ENCODE measurements at regions not wholly inside any gene's neighbourhood (a gene's known extent, or its start where the extent isn't known, plus 50 kb on each side); places are given as distances from the start of the nearest gene placed in this dataset.
A peak's percentile ranks its signal among the peaks of the same experiment; 100 is the strongest.

DNA sequence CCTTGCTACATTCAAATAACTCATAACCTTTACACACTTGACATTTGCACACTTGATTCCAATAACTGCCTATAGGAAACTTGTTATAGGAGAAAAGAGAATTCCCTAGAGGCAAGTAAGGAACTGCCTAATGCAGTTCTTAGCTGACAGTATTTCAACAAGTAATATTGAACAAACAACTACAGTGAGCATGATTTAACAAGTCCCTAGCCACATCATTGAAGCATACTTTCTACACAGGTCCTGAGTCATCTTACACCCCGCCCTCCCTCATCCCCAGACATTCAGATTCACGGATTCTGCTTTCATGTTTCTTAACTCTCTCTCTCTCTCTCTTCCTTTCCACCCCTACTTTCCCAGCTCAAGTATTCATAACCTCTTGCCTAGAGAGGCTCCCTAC, 153.5 kb downstream of the LSM5 start:
- no peak for DNase-seq

DNA sequence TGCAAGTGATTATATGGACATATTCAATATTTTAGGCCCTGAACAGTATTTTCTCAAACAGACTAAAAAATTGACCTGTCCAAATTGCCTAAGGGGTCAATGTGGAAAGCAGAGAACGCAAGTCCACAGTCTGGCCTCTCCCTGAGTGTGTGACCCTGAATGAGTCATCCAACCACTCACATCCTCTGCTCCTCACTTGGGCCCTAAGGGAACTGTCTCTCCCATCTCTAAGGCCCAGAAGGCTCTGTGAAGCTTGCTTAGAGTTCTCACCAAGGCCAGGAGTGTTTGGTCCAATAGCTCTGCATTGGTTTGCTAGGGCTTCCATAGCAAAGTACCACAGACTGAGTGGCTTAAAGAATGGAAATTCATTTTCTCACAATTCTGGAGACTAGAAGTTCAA, 155.1 kb downstream of the LSM5 start:
- DNase-seq: no peak

DNA sequence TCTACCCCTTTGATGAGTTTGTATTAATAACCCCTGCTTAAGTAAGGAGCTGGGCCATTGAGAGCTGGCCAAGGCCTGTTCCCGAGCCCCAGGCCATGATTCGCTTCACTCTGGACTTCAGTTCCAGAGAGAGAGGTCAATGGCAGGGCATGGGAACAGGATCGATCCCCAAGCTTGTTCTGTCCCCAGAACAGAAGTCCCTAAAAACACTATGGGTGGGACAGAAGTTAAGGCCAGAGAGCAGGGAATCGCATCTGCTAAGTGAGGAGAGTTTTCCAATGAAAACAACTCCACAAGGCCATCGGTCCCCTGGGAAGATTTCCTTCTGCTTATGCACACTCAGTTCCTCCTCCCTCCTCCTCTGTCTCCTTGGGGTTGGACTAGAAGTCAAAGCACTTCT, 159.6 kb downstream of the LSM5 start:
- DNase-seq: no peak

DNA sequence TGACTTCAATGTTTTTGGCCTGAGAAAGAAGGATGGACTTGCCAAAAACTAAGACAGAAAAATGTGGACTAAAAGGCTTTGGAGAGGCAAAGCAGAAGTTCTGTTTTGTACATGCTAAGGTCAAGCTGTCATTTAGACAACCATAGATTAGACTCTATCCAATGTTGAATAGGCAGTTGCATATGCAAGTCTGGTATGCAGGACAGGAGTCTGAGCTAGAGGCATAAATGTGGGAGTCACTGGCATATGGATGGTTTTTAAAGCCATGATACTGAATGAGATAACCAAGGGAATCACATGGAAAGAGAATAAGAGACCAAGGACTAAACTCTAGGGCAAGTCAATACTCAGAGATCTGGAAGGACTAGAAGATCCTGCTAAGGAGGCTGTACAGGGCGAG, 164.1 kb downstream of the LSM5 start:
- no peak for DNase-seq

DNA sequence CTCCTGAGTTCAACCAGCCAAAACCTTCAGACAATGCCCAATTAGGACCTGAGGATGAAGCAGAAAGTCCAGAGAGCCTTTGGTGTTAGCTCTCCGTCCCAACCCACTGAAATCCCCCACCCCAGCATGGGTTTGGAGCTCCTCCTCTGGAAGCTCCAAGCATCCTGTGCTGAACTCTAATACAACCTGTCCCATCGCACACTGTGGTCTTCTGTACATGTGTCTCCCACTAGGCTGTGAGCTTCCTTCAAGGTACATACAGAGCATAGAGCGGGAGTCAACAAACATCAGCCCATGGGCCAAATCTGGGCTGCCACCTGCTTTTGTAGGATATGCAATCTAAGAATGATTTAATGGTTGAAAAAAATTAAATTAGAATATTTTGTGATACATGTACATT, 166.5 kb downstream of the LSM5 start:
- DNase-seq: no peak

DNA sequence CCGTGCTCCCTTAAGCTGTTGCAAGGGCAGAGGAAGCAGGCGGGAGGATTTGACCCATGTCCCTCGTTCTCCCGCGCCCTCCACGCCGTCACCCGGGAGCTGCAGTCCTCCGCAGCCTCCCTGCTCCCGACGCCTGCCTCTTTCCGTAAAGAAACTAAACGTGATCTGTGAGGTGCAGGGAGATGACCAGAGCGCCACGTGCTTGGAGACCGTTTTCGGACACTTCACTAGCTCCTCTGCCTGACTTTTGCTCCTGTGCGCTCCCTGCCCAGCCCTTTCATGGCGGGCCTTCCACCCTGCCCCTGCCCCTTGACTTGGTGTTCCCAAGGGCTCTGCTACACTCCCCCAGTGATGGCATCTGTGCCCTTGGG, 171.2 kb downstream of the LSM5 start:
- no peak for DNase-seq

DNA sequence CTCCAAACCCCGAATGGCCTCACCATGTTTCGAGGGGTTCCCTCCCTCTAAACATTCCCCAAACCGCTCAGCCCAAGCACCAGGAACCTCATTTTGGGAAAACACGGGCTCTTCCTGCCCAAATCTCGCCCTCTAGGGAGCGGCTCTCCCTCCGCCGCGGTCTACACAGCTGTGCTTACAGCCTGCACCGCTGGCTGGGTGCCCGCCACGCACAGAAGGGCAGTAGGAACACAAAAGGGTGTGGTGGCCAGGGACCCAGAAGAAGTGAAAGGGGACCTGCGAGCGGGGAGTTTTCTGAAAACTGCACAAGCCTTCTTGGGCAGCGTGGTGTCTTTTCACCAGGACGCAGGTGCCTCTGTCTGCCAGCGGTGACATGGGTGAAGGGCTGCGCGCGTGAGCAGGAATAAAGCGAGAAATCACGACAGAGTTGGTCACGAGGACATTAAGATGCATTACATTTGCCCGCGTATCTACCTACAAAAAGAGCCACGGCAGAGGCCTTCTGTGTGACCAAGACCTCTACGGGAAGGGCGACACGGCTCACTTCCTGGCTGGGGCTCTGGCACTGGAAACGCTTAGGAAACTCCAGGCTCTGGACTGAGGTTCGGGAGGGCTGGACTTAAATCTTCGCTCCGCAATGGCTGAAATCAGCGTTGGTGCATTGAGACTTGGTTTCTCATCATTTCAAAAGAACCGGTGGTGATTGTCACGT, 171.7 kb downstream of the LSM5 start:
- DNase-seq: no peak

DNA sequence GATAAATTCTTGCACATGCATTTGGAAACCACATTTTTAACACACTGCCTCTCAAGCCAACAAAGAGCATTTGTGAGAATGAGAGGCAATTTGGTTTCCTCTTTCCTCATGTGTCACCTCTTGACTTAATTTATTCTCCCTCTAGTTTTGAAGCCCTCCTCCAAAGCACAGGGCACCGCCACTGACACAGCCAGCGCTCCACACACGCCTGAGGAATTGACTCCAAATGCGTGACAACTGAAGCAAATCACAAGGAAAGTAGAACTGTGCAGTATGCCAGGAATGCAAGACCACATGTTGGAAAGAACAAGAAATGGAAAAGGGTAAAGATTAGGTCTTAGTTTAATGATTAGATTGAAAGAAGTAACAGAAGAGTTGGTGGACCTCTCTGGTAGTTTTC, 173.3 kb downstream of the LSM5 start:
- DNase-seq: no peak

DNA sequence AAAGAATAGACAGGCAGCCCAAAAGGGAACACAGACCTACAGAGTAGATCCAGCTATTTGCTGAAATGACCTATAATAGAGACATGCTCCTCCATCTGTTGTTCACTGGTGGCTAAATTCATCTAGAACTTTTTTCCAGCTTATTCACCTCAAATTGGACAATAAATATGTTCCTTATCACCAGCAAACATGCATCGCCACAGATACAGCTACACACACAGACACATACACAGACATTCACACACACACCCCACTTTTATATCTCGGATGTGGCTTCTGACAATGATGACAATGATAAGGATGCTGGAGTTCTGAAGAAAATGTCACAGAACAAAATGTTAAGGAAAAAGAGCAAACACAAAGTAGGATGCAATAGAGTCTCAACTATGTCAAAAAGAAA, 175.4 kb downstream of the LSM5 start:
- DNase-seq: no peak

DNA sequence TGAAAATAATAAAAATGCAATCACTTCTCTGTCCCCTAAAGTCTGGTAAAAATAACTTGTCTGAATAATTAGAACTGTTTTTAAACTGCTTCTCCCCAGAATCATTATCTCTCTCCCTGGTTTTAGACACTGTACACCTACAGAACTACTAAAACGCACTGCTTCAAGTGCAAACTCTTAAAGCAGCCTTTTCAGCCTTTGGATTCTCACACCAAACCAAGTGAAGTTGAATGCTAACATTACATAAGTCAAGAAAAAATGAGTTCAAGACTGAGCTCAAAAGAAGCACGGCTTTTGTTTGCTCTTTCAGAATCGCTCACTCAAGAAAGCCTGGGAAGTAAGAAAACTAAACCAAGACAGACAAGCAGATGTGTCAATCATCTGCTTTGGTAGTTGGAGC, 188.8 kb downstream of the LSM5 start:
- no peak for DNase-seq

DNA sequence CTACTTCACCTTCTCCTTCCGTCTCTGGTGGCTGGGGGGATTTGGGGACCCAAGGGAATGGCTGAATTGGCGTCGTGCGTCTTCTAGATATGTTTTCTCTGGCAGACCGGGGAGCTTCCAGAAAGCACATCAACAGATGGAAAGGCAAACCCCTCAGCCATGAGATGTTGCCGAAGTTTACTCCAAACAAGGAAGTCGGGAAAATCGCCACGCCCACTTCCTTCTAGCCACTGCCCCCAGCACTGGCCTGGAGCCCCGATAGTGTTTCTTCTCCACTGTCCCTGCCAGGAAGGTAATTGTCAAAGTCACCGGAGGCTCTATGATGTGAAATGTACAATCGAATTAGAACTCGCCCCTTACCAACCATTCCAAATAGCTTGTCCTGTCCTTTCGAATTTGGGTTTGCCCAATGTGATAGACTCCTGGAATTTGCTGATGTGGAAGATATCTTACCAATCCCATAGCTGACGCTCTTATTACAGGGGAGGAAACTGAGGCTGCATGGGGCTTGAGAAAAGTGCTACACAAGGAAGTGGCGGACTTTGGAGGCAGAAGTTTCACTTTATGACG, 191.0 kb downstream of the LSM5 start:
- DNase-seq: no peak

DNA sequence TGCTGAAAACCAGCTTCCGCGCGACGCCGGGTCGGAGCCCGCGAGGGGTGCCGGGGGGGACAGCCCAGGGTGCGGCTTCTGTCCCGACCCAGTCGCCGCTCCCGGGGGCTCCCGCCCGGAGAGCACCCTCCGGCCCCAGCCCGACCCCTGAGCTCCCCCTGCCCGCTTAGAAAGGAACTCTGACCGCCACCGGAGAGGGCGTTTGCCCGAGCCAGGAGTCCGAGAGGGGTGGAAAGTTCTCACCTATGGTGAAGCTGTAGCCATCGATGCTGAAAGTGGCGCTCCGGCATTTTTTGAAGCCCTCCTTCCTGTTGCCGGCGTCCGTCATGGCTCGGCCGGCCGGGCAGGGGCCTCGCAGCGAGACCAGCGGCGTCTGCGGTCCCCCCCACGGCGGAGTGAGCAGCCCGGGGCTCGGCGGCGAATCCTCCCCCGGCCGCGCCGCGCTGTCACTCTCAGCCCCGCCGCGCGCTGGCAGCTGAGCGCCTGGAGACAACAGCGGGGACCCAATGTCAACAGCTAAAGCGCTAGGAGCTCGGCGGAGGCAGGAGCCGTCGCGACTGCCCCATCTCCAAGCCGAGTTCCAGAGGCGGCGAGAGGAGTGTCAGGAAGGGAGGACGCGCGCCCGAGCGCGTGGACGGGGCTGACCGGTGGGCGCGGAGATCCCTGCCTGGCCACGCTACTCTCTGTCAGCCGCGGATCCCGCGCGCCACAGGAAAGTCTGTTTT, 191.6 kb downstream of the LSM5 start:
- DNase-seq: peak; percentile 21

DNA sequence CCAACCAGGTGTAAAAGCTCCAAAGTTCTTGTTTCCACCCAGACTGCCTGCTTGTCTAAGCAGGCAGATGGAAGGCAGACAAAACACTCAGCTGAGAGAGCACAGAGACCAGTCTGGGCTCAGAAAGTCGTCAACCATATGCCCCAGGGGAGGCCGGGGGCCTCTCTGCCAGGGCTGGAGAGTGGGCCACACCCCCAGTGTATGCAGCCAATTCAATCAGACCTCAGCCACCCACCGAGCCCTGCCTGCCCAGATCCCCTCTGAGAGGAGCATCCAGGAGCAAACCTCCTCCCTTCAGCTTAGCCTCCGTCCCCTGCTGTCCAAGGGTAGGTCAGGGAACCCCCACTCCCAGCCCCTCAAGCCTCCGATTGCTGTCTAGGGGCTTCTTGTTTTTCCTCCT, 196.3 kb downstream of the LSM5 start:
- DNase-seq: no peak

DNA sequence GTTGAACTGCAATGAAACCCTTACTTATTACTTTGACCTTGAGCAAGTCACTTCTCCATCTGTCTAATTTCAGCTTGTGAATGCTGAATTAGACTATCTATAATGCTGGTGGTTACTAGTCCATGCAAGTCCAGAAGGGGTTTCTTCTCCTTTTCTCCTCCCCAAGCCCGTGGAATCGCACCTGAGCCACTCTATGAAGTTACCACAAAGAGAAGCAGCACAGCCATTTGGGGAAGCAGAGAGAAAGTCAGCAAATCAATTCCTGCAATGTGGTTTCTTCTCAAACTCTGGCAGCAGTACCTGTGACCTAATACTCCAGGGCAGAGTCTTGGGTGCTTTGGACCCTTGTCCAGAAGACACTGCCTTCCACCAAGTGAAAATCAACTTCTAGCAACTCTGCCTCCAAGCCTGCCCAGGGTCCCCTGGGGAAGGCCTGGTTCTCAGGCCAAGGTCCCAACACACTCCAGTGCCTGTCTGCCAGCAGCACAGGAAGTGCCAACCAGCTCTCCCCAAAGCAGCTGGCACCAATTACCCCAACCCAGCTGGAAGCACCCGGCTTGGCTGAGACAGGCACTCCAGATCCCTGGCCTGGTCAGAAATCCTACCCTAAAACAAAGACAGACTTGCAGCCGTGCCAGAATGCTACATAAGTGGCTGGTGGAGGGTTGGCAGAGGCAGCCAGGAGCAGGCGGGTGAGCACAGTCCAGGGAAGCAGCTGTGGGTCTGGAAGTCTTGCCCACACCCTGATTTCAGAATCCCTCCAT, 200.3 kb downstream of the LSM5 start:
- DNase-seq: peak; percentile 96

DNA sequence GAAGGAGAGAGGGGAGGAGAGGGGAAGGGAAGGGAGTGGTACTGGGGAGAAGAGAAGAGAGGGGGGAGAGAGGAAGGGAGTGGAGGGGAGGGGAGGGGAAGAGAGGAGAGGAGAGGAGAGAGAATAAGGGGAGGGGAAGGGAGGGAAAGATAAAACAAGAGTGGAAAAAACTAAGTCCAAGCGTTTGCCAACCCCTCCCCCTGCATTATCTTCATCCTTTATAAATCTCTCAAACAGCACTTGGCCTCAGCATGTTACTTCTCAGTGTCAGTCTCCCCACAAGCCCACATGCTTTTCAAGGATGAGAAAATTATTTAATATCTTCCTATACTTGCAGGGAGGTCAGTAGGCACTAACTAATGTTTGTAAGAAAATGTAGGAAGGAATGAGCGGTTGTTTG, 204.5 kb downstream of the LSM5 start:
- no peak for DNase-seq

DNA sequence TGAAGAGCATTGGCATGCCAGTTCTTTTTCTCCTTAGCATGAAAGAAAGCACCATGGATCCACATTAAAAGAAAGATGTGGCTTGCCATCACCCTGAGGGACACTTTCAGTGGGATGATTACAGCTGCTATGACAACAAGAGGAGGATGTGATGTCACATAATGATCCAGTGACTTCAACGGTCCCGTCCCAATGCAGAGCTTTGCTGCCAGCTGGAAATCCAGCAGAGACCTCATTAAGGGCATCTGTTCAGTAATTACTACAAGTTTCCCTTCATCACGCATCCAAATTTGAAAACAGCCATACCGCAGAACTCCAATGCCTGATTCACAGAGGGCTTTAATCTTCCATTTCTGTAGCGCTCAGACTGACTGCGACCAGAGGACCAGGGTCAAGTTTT, 206.6 kb downstream of the LSM5 start:
- no peak for DNase-seq

DNA sequence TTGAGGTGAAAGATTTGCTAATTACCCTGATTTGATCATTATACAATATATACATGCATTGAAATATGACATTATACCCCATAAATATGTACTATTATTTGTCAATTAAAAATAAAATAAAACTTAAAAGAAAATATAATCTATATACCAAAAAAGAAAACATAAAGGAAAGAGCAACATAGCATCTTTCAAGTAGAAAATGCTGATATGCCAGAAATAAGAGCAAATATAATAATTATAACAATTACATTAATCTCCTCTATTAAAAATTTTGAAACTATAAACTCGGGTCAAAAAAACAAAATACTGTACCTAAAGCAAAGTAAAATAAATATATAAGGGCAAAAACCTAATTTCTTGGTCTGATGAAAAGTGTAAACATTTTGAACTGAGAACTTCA, 209.3 kb upstream of the PDE1C start:
- DNase-seq: no peak

DNA sequence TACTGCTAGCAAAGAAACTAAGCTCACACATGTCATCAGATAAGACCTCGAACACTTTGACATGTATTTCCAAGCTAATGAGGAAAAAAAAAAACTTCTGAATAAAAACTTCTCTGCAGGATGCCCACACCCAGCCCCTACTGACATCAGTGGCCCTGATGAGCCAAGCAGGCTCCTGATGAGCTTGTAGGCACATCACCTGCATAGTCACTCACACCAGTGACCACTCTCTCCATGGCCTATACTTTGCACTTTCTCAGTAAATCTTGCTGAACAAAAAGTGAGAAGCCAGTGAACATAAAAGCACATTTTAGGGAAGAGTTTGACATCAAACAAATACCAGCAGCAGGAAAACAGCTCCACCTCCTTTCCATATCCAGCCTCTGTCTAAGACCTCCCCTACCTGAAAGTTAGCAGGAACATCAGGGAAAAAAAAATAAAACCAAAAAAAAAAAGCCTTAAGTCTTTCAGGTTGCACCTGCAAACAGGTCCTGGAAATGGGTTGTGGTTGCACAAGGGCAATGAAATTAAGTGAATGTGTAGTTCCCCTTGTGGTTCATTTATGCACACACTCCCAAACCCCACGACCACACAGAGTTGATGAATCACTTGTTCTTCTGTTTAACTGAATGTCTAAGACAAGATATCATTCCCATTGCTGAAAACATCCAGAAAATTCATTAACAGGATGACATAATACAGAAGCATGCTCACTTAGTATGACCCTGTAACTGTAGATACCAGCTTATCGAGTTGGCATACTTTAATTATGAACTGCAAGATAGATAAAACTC, 205.2 kb upstream of the PDE1C start:
- DNase-seq: no peak

DNA sequence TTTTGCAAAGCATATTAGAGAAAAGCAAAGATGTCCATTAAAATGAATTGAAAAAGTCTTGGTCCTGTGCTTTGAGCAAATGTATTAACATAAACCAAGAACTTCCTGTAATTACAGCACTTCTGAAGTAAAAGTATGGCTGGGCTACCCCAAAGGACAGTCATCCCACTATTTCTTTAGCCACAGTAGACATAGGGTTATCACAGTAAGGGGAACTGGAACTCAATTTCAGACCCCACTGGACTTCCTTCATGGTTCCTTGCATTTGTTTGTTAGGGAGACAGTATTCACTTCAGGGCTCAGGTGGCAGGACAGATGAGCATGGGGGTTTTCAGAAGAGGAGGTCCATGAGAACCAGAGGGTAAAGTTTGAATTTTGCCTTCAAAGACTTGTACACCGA, 203.1 kb upstream of the PDE1C start:
- no peak for DNase-seq

DNA sequence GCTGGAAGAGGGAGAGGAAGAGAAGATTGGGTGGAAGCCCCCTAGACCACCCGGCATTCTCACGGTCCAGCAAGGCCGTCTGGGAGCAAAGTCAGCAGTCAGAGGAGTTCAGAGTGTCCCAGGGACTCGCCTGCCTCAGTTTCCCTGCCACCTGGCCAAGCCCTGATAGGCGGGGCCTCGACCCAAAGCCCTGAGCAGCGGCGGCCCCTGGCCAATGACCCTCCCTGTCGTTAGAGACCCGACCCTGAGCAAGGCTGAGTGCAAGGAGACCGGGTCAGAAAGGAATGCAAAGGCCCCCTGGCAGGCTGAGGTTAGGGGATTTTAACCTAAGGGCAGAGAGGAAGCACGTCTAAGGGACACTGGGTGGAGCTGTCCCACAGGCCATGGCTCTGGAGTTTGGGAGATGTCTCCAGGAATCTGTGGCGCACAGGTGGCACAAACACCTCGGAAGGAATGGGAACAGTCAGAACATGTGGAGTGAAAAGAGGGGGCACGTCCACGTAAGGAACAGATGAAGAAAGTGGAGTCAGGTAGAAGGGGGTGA, 196.8 kb upstream of the PDE1C start:
- DNase-seq: no peak

DNA sequence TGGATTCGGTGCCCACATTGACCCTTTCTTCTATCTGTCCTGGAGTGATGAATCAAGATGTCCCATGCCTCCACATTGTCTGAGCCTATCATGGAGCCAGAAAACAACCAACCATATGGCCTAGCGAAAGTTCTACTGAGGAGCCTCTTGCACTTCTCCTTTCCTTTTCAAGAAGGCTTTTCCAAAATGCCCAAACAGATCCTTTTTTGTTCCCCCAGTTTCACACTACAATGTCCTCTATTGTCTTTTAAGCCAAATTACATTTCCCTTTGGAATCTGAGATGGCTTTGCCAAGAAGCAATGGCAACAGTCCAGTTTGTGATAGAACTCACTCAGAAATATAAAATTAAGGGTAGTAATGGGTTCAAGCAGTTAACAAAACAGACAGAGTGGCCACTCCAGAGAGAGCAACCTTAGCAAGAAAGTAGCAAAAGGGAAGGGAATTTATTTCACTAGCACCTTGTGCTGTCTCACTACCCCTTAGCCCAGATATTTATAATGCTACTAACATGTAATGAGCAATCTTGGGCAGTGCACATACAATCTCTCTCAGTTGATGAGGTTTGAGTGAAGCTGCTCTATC, 194.6 kb upstream of the PDE1C start:
- DNase-seq: no peak

DNA sequence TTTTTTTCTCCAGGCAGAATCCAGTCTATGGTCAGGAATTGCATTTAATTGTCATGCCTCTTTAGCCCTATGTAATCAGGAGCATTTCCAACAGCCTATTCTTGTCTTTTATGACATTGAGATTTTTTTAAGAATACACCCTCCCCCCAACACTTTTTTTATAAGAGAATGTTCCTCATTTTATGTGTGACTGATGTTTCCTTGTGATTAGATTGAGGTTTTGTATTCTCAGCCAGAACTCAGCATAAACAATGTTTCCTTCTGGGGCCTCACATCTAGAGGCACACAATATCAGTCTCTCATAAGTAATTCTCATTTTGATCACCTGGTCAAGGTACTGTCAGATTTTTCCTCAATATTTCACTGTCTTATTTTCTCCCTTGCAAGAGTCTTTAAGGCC, 193.4 kb upstream of the PDE1C start:
- DNase-seq: no peak

Data from NCI-H1092 (cell line).